Transverse colon (tissue), 4 donors: ENCODE measurements at regions not wholly inside any gene's neighbourhood (a gene's known extent, or its start where the extent isn't known, plus 50 kb on each side); places are given as distances from the start of the nearest gene placed in this dataset.

ENCODE experiments used
- DNase-seq: peaks from one replicate; pipeline ENCODE4 v3.0.0-alpha.2; 2019
- H3K27ac ChIP-seq, 4 donors: fragments of 200-600 bp; sonication (generic); 2 replicates each; pipeline ENCODE4 v1.5.1; 2016 to 2018; ENCODE audit warnings: inconsistent platforms in 4 of 4
- H3K27me3 ChIP-seq: fragments of 200-600 bp; sonication (generic); 2 replicates; pipeline ENCODE4 v1.5.1; 2017; ENCODE audit warnings: inconsistent platforms
- H3K36me3 ChIP-seq, 4 donors: fragments of 200-600 bp; sonication (generic); 2 replicates each; pipeline ENCODE4 v1.5.1; 2017 to 2019; ENCODE audit warnings: inconsistent platforms in 4 of 4
- H3K4me1 ChIP-seq, 4 donors: fragments of 200-600 bp; sonication (generic); 2 replicates each; pipeline ENCODE4 v1.5.1; 2017 to 2020; ENCODE audit warnings: inconsistent platforms in 4 of 4
- H3K4me3 ChIP-seq, 4 donors: fragments of 200-600 bp; sonication (generic); 1 replicate in 1 of 4; 2 replicates in 3 of 4; pipeline versions ENCODE4 v1.5.1 to v1.6.1; 2017 to 2019; ENCODE audit warnings: inconsistent platforms in 4 of 4
- H3K9me3 ChIP-seq, 2 donors: fragments of 200-600 bp; sonication (generic); 2 replicates each; pipeline ENCODE4 v1.5.1; 2017 to 2019; ENCODE audit warnings: inconsistent platforms in 2 of 2
- EP300 ChIP-seq: sonication (generic); formaldehyde crosslinking; IDR thresholded peaks from one replicate; pipeline ENCODE4 v1.6.1; 2017; ENCODE audit warnings: antibody characterized with exemption, low read depth
- POLR2A ChIP-seq: fragments of 450-650 bp; IDR thresholded peaks from one replicate; pipeline ENCODE4 v1.6.1; 2016; ENCODE audit warnings: antibody characterized with exemption, mild to moderate bottlenecking, moderate library complexity
- POLR2AphosphoS5 ChIP-seq, 3 donors: sonication (generic); formaldehyde crosslinking; IDR thresholded peaks; one replicate each; pipeline ENCODE4 v1.6.1; 2016; ENCODE audit warnings: antibody characterized with exemption in 3 of 3
- WGBS, 2 donors: methylation state at CpG; one replicate each; pipeline ENCODE4 v1.1.5; 2018; ENCODE audit warnings: low coverage in 1 of 2; 5-methylcytosine and 5-hydroxymethylcytosine counted together
- in situ Hi-C, 4 donors: fragments of 200-750 bp; cut with MboI; loops; one replicate each; pipeline versions ENCODE4 v1.15.0 to v1.15.1; 2017; ENCODE audit warnings: low sequenced_read_pairs in 3 of 4, low pct_ligation_motif_present in 1 of 4, low pct_unique_long_range_greater_than_20kb in 1 of 4
- intact Hi-C: fragments of 100-400 bp; cut with DNase I; formaldehyde crosslinking; loops from one replicate; pipeline ENCODE4 v1.15.1; 2023; ENCODE audit warnings: low total_unique reads
- TF ChIP-seq, protein P1 (sequence below), 5 experiments: fragments of 200-600 bp in 3 of 5; fragments of 450-650 bp in 2 of 5; sonication (generic) in 3 of 5; IDR thresholded peaks; 1 replicate in 2 of 5; 2 replicates in 3 of 5; pipeline ENCODE4 v1.5.1; 2016 to 2017; ENCODE audit warnings: antibody characterized with exemption in 5 of 5, inconsistent platforms in 3 of 5, mild to moderate bottlenecking in 2 of 5, moderate library complexity in 1 of 5

DNA sequence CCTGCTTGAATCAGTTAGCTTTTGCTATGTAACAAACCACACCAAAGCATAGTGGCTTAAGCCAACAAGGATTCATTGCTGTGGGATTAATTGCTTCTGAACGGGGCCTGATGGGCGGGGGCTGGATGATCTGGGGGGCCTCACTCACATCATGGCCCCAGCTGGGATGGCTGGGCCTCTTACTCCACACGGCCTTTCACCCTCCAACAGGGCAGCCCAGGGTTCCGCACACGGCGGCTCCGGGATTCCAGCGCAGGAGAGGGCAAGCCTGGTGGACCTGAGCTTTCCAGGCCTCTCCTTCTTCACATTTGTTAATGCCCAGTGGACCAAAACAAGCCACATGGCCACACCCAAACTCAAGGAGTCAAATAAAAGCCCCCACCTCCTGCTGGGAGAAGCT, 86.3 kb upstream of the PHLPP1 start:
- H3K36me3 ChIP-seq: no peaks in the 10 kb centered on the region
- no peak overlapping the region for H3K4me3 ChIP-seq
- no peak overlapping the region for H3K27ac ChIP-seq
- in situ Hi-C loops: no loop called here
- no peaks in the 10 kb centered on the region for H3K9me3 ChIP-seq
- 94 to 100% methylated on average over 1 to 8 of the region's 8 CpGs for WGBS, 2 donors
- no peaks in the 10 kb centered on the region for H3K4me1 ChIP-seq
- intact Hi-C loops: no loop called here
- H3K27me3 ChIP-seq: no peaks in the 10 kb centered on the region
- TF ChIP-seq, protein P1, sequence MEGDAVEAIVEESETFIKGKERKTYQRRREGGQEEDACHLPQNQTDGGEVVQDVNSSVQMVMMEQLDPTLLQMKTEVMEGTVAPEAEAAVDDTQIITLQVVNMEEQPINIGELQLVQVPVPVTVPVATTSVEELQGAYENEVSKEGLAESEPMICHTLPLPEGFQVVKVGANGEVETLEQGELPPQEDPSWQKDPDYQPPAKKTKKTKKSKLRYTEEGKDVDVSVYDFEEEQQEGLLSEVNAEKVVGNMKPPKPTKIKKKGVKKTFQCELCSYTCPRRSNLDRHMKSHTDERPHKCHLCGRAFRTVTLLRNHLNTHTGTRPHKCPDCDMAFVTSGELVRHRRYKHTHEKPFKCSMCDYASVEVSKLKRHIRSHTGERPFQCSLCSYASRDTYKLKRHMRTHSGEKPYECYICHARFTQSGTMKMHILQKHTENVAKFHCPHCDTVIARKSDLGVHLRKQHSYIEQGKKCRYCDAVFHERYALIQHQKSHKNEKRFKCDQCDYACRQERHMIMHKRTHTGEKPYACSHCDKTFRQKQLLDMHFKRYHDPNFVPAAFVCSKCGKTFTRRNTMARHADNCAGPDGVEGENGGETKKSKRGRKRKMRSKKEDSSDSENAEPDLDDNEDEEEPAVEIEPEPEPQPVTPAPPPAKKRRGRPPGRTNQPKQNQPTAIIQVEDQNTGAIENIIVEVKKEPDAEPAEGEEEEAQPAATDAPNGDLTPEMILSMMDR (IDR thresholded peaks at IDR 0.05): no peak
- TF ChIP-seq POLR2A: no peak
- no peak for TF ChIP-seq EP300
- TF ChIP-seq POLR2AphosphoS5 (IDR thresholded peaks at IDR 0.05): no peak
- DNase-seq: no peak

DNA sequence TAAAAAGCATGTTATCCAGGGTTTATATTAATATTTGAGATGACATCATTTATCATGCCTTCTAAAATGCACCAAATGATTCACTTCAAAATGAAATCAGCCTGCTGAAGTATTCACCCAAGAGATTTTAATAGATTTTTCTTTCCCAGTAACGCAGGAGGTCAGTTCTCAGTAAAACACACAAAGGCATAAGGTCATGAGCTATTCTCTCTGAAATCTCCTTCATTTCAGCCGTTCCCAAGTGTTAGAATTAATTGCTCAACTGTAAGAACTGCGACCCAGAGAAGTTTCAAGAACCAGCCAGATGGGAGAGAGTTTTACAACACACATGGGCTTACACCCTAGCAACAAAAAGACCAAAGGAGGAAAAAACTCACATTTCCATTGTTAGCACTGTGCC, 84.2 kb upstream of the PHLPP1 start:
- intact Hi-C loops (no loop called here), in situ Hi-C loops (no loop called here)
- Histone ChIP-seq H3K27me3 (no peaks in the 10 kb centered on the region), H3K36me3 (no peaks in the 10 kb centered on the region), H3K4me1 (no peaks in the 10 kb centered on the region), H3K27ac (no peak overlapping the region), H3K9me3 (no peaks in the 10 kb centered on the region), H3K4me3 (no peak overlapping the region)
- WGBS, 2 donors: 56 to 63% methylated on average over 3 of the region's 3 CpGs
- no peak for DNase-seq
- TF ChIP-seq, protein P1 (IDR thresholded peaks at IDR 0.05): no peak
- TF ChIP-seq POLR2AphosphoS5 (IDR thresholded peaks at IDR 0.05): no peak
- TF ChIP-seq EP300: no peak
- no peak for TF ChIP-seq POLR2A

DNA sequence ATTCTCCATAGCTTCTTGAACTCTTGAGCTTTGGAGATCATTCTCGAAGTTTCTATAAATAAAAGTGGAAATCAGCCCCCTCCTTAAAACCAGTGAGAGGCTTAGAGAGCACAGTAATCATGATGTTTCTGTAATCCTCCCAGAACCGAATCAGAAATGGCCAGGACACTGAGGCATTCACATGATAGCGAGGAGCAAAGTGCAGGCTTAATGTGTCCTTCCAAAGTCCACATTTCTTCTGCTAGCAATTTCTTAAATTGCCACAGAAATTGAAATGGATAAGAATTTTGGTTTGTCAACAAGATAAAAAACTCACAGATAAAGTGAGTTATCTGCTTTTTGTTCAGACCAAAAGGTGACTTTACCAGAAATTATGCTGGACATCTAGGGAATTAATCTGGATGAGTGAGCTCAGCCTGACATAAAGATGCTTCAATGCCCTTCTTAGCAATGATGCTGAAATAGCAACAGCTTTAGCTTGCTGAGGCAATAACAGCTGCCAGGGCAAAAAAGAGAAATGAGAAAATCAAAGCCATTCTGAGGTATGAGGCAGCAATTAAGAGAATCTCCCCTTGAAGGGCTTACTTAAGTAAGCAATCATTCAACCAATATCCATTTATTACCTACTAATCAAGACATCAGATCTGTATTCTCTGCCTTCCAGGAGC, 82.4 kb upstream of the PHLPP1 start:
- no peak overlapping the region for H3K4me3 ChIP-seq
- no peak overlapping the region for H3K27ac ChIP-seq
- no peaks in the 10 kb centered on the region for H3K4me1 ChIP-seq
- H3K36me3 ChIP-seq: no peaks in the 10 kb centered on the region
- in situ Hi-C loops: no loop called here
- no peak for DNase-seq
- TF ChIP-seq, protein P1 (IDR thresholded peaks at IDR 0.05): no peak
- TF ChIP-seq POLR2A (no peak), POLR2AphosphoS5 (IDR thresholded peaks at IDR 0.05) (no peak), EP300 (no peak)
- intact Hi-C loops: no loop called here
- H3K27me3 ChIP-seq: no peaks in the 10 kb centered on the region
- no peaks in the 10 kb centered on the region for H3K9me3 ChIP-seq
- 53 to 66% methylated on average over 2 to 3 of the region's 3 CpGs for WGBS, 2 donors

DNA sequence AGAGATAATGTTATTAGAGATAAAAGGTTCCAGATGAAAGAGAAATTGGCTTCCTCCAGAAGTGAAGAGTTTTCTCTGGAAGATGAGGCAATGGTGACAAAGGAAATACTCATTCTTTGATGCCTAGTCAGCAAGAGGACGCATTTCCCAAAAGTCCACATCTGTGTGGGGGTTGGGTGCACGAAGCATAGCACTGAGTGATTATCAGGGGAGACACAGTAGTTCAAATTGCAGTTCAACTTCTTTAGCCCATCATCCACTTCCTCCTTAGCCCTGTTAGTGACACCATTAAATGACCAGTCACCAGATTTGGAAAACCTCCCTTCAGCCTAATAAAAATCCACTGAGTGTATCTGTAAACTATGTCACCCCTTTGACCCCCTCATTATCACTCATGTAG, 80.9 kb upstream of the PHLPP1 start:
- TF ChIP-seq, protein P1 (IDR thresholded peaks at IDR 0.05): no peak
- no peak for TF ChIP-seq POLR2AphosphoS5 (IDR thresholded peaks at IDR 0.05)
- TF ChIP-seq EP300: no peak
- TF ChIP-seq POLR2A: no peak
- DNase-seq: no peak
- H3K4me3 ChIP-seq: no peak overlapping the region
- H3K4me1 ChIP-seq: no peaks in the 10 kb centered on the region
- H3K27ac ChIP-seq: no peak overlapping the region
- no peaks in the 10 kb centered on the region for H3K27me3 ChIP-seq
- intact Hi-C loops: no loop called here
- no peaks in the 10 kb centered on the region for H3K36me3 ChIP-seq
- WGBS, 2 donors: 75% methylated on average over 2 of the region's 2 CpGs; no CpG with 5 or more reads in 1 of the 2 donors
- no peaks in the 10 kb centered on the region for H3K9me3 ChIP-seq
- in situ Hi-C loops: no loop called here
